HG02759 (cell line): ENCODE measurements at regions not wholly inside any gene's neighbourhood (a gene's known extent, or its start where the extent isn't known, plus 50 kb on each side); places are given as distances from the start of the nearest gene placed in this dataset.

Experiments
- ATAC-seq: cut with Tn5 transposase; IDR thresholded peaks from one replicate; pipeline ENCODE4 v1.9.1; 2021; ENCODE audit warnings: mild to moderate bottlenecking, moderate library complexity; ENCODE audit not compliant: unreplicated experiment

GRCh38 chr6:163720460-163721235 lies 306.1 kb downstream of the QKI start:
- no peak for ATAC-seq

- no peak for ATAC-seq
These were observed 305.5 kb downstream of the QKI start for GRCh38 chr6:163720005-163720404.

GRCh38 chr6:163719028-163719742 lies 304.7 kb downstream of the QKI start:
- no peak for ATAC-seq

GRCh38 chr6:163718537-163718936 lies 304.0 kb downstream of the QKI start:
- ATAC-seq: no peak

- no peak for ATAC-seq
These were observed 302.7 kb downstream of the QKI start for GRCh38 chr6:163717106-163717764.

GRCh38 chr6:163716690-163717089 lies 302.2 kb downstream of the QKI start:
- no peak for ATAC-seq

- ATAC-seq: no peak
These were observed 301.3 kb downstream of the QKI start for GRCh38 chr6:163715846-163716245.

- ATAC-seq: no peak
These were observed 299.7 kb downstream of the QKI start for GRCh38 chr6:163714179-163714578.

GRCh38 chr6:163712981-163713380 lies 298.5 kb downstream of the QKI start:
- no peak for ATAC-seq

GRCh38 chr6:163712566-163712961 lies 298.0 kb downstream of the QKI start:
- ATAC-seq: no peak

- ATAC-seq: peak; percentile 61
These were observed 297.4 kb downstream of the QKI start for GRCh38 chr6:163711615-163712565.

GRCh38 chr6:163710532-163711470 lies 296.3 kb downstream of the QKI start:
- ATAC-seq: no peak

- ATAC-seq: no peak
These were observed 295.2 kb downstream of the QKI start for GRCh38 chr6:163709693-163710092.

- no peak for ATAC-seq
These were observed 294.7 kb downstream of the QKI start for GRCh38 chr6:163709255-163709654.

GRCh38 chr6:163708466-163708865 lies 293.9 kb downstream of the QKI start:
- ATAC-seq: peak; percentile 55

GRCh38 chr6:163707387-163708355 lies 293.2 kb downstream of the QKI start:
- peak; percentile 36 for ATAC-seq

GRCh38 chr6:163706500-163707087 lies 292.1 kb downstream of the QKI start:
- no peak for ATAC-seq

GRCh38 chr6:163705923-163706322 lies 291.4 kb downstream of the QKI start:
- ATAC-seq: peak; percentile 54
